CD4-positive, alpha-beta T cell treated with Interleukin-17A for 1 hour (primary cell): ENCODE measurements at regions not wholly inside any gene's neighbourhood (a gene's known extent, or its start where the extent isn't known, plus 50 kb on each side); places are given as distances from the start of the nearest gene placed in this dataset.

Source experiments
- DNase-seq: peaks from one replicate; pipeline ENCODE4 v3.0.0-alpha.2; 2020

- no peak for DNase-seq
Measured at GRCh38 chr3:72386327-72387000, 461.8 kb downstream of the SHQ1 start.

DNA sequence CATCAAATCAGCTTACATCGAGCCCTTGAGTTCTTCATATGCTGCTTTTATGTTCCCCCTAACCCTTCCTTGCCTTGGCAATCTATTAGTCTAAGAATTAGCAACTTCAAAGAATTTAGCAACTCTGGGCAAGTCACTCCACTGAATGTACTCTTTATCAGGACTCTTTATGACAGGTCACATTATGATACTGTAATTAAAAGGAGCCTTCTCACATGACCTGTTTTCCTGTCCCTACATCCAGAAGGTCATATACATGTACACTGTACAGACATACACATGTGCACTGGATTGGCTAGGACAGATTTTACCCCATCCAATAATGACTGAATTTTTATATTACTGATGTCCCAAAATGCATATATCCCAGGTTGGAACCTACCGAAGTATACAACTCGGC, 463.1 kb downstream of the SHQ1 start:
- no peak for DNase-seq

- no peak for DNase-seq
Measured at GRCh38 chr3:72384602-72385001, 463.6 kb downstream of the SHQ1 start.

GRCh38 chr3:72383883-72384282, 464.4 kb downstream of the SHQ1 start:
- no peak for DNase-seq

- no peak for DNase-seq
Measured at GRCh38 chr3:72383230-72383629, 465.0 kb downstream of the SHQ1 start.

- DNase-seq = no peak
Measured at GRCh38 chr3:72382460-72382859, 465.8 kb downstream of the SHQ1 start.

DNA sequence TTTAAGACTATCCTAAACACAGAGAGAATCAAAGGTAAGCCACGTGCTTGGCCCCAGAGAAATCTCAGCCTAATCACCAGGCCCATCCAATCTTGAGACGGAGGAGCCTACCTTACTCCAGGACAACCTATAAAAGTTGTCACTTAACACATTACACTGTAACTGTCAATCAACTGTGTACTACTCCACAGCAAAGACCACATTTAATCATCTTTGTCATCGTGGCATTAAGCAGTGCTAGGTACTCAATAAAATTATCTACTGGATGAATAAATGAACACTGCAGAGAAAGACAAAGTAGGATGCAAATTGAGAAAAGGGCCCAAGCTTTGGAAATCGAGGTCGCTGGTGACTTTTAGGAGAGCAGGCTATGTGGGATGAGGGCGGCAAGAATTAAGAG, 466.7 kb downstream of the SHQ1 start:
- DNase-seq = no peak

- no peak for DNase-seq
Measured at GRCh38 chr3:72380711-72381493, 467.3 kb downstream of the SHQ1 start.

DNA sequence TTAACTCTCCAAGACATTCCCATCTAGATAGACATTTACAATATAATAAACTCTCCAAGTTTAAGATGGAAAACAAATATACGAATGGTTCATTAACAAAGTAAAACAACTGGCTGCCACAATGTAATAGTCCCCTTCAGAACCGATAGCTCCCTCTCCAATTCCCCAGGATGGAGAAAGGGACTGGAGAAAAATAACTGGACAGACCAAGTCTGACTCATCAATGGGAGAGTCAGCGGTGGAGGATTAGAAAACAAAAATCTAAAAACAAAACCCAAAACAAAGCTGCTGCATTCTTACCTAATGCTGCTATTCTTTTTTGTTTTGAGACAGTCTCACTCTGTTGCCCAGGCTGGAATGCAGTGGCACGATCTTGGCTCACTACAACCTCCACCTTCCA, 468.1 kb downstream of the SHQ1 start:
- no peak for DNase-seq

- no peak for DNase-seq
Measured at GRCh38 chr3:72379500-72380187, 468.6 kb downstream of the SHQ1 start.

- DNase-seq = no peak
Measured at GRCh38 chr3:72378287-72378686, 470.0 kb downstream of the SHQ1 start.

GRCh38 chr3:72376956-72377710, 471.1 kb downstream of the SHQ1 start:
- DNase-seq = no peak

DNA sequence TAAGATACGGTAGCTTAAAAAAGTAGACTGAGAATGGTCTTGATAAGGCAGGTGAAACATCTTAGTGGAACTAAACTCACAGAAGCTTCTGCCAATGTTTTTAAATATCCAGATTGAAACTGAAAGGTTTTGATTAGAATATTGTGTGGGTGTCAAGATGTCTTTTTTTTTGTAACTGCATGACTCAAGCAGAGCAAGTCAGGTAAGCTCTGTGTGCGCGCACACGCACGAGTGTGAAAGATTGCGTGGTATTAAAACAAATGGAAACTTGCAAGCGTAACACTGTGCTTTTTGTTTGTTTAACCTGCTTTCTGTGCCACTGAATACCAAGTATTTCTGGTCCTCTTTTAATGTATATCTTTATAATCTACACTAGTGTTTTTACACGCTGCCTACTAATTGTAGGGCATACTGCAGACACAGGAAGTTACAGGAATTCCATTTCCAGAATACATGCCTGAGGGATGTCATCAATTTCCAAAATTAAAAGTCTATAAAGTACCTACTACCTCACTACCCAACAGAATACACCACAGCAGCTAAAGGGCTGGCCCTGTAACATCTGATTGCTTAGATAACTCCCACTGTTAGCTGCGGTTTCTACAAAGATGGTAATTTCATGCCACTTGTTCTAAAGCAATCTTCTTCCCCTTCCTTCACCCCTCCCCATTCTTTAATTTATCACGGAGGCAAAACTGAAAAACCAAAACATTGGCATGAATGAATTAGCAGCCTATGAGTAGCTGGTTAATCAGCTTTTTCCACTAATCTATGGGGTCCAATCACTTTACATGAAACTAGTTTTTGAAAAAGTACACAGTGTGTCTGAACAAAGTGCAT, 472.8 kb downstream of the SHQ1 start:
- peak; percentile 10 for DNase-seq

GRCh38 chr3:72373139-72373538, 475.1 kb downstream of the SHQ1 start:
- no peak for DNase-seq

DNA sequence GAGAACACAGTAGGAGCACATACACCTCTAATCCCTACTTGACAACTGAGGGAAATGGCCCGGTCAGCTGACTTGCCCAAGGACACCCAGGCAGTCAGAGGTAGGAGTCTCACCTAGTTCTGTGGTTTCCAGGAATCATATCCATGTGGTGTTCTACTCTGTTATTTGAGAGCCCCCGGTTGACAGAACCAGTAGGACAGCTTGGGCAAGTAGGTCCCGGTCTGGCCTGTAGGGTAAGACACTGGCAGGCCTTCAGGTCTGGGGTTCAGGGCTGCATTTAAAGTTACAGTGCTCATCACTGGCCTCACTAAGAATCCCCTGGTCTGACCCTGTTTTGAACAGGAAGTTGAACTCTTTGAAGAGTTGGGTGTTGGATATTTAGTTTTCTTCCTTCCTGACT, 476.1 kb downstream of the SHQ1 start:
- no peak for DNase-seq

DNA sequence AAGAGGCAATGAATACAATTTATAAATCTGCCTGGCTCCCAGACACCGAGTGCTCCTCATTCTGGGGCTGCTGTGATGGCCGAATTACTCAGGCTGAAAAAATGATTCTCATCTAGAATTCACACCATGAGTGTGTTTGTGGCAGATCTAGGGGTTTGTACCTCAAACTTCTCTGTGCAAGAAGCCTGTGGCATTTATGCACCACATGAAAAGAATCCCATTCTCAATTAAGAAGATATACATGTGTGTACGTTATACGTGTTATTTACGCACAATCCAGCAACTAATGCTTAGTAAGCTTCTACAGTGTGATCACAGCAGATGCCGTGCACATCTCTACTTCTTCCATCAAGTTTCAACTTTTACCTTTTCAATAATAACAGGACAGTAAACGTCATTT, 476.8 kb downstream of the SHQ1 start:
- no peak for DNase-seq

DNA sequence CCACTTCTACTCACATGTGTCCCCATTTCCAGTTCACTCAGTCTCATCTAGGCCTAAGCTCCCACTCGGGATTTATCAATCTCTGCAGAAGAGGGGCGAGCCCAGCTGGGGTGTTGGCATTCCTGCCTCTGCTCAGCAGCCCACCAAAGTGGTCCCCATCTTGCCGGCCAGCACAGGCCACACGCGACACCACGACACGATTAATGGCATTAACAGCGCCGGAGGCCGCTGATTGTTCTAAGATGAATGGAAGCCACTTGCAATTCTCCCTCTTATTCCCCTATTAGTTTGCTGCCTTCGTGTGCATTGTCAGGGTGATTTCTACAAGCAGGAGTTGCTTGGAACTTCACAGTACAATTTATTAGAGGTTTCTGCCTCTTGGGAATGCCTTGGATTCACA, 477.3 kb downstream of the SHQ1 start:
- no peak for DNase-seq

- no peak for DNase-seq
Measured at GRCh38 chr3:72369681-72370080, 478.6 kb downstream of the SHQ1 start.

- DNase-seq = no peak
Measured at GRCh38 chr3:72368331-72368975, 479.8 kb downstream of the SHQ1 start.

DNA sequence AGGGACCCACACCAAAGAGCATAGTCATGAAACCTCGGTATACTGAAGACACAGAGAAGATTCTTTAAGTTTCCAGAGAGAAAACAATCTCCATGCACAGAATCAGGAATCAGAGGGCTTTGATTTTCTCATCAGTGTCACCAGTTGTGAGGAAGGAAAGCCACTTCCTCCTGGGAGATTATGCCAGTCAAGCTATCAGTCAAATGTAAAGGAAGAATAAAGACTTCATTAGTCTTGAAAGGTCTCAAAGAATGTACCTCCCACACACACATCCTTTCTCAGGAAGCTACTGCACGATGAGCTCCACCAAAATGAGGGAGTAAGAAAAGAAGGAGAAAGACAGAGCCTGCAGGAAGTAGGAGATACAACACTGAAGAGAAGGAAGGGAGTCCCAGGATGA, 486.3 kb downstream of the SHQ1 start:
- DNase-seq = no peak

DNA sequence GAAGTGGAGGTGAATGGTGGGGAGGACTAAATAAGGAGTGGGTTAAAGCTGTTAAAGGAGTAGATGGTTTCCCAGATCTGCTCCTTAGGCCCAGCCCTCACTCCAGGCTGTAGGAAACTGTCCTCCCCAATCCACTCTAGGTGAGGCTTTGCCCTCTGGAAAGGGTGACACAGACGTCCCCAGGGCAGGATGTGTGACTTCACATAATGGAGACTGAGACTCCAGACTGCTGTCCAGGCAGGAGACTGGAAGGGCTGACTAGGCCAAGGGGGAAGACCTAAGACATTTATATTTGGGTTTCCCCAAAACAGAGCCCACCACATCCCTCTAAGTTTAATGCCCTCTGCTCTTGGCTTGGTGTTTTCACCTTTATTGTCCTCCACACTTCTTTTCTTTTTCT, 488.5 kb downstream of the SHQ1 start:
- DNase-seq = no peak

GRCh38 chr3:72355168-72355567, 493.1 kb downstream of the SHQ1 start:
- DNase-seq = no peak
